RWPE1 (cell line): ENCODE measurements at regions not wholly inside any gene's neighbourhood (a gene's known extent, or its start where the extent isn't known, plus 50 kb on each side); places are given as distances from the start of the nearest gene placed in this dataset.

Experiments used
- CTCF ChIA-PET: fragments of 350-600 bp; sonication (Branson Sonifier 250); formaldehyde crosslinking; extraction: SDS; loops from one replicate; lab custom pipeline; 2021; lab: Yijun Ruan, JAX
- POLR2A ChIA-PET: fragments of 400-600 bp; formaldehyde crosslinking; extraction: SDS; loops from one replicate; lab custom pipeline; 2020; ENCODE audit warnings: antibody characterized with exemption; ENCODE audit not compliant: low non-redundant PET; lab: Yijun Ruan, JAX
- DNase-seq: peaks from one replicate; pipeline ENCODE4 v3.0.0; 2012; ENCODE audit warnings: low spot score
- H3K27ac ChIP-seq: fragments of 450-650 bp; 2 replicates; pipeline ENCODE4 v1.5.1; 2017
- CTCF ChIP-seq: fragments of 450-650 bp; conservative IDR thresholded peaks from 2 replicates; pipeline ENCODE4 v1.5.1; 2017; ENCODE audit warnings: low read depth, mild to moderate bottlenecking

DNA sequence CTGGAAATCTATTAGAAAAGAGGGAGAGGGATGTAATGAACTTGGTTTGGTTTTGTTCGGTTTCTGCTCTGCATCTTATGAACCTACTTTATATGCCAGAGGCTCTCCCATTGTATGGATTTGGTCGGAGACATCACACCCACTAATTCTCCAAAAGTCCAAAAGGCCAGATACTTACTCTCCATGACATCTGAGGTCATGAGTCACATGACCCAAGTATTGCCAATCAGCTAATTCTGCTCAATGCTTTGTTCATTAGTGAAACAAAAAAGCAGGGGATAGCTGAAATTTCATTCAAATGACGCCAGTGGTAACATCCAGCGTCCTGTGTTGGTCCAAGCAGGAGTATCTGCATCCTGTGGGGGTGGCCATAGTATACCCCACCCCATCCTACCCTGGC lies 173.6 kb downstream of the TRIM33 start:
- ChIA-PET POLR2A (no interaction called here), CTCF (no interaction called here)
- no peak for DNase-seq
- H3K27ac ChIP-seq: no peak overlapping the region
- TF ChIP-seq CTCF: no peak

DNA sequence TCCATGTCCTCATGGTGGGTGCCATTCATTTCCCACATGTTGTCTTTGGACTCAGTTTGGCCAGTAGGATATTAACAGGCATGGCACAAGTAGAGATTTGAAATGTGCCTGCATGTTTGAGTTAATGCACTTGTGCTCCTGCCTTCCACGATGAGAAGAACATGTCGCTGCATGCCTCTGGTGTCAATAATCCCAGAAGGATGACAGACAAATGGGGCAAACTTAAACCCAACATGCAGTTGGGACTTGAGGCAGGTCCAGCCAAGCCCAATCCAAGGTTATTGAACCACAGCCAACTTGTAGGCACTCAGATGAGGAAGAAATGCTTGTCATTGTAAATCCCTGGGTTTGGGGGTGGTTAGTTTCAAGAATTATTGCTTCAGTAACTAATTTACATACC lies 174.6 kb downstream of the TRIM33 start:
- H3K27ac ChIP-seq: no peak overlapping the region
- ChIA-PET POLR2A (no interaction called here), CTCF (no interaction called here)
- no peak for DNase-seq
- TF ChIP-seq CTCF: no peak

- CTCF ChIA-PET: no interaction called here
- no peak for TF ChIP-seq CTCF
- POLR2A ChIA-PET: no interaction called here
- no peak for DNase-seq
- no peak overlapping the region for H3K27ac ChIP-seq
Observed at GRCh38 chr1:114335273-114335672, 175.7 kb downstream of the TRIM33 start.

DNA sequence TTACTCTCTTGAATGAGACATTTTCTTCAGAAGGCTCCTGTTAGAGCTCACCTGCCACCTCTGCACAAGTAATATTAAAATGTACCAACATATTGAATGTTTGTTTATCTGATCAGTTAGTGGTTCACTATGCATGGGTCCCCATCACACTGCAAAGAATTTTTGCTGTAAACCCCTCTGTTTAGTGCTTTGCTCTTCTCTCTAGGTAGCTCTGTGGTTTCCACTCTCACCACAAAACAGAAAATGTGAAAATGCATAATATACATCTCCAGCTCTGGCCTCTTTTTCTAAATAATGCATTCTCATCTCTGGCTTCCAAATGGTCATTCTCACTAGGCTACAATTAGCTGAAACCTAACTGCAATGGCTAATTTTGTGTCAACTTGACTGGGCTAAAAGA lies 176.7 kb downstream of the TRIM33 start:
- CTCF ChIA-PET: interaction anchor here (0.5 to 1.8 kb wide), 3 partner anchors 11 to 547 kb away, joined by 3 to 5 read pairs (median 3); no protein-coding TSS in a partner anchor
- POLR2A ChIA-PET: no interaction called here
- H3K27ac ChIP-seq: no peak overlapping the region
- TF ChIP-seq CTCF: no peak
- no peak for DNase-seq

GRCh38 chr1:114333690-114334089 lies 177.3 kb downstream of the TRIM33 start:
- TF ChIP-seq CTCF: no peak
- DNase-seq: no peak
- CTCF ChIA-PET: interaction anchor here (0.7 to 1.8 kb wide), 4 partner anchors 12 to 82 kb away, joined by 3 to 5 read pairs (median 4); no protein-coding TSS in a partner anchor
- POLR2A ChIA-PET: no interaction called here
- H3K27ac ChIP-seq: no peak overlapping the region

GRCh38 chr1:114331936-114332335 lies 178.3 kb upstream of the SYT6 start:
- no peak overlapping the region for H3K27ac ChIP-seq
- DNase-seq: no peak
- TF ChIP-seq CTCF: no peak
- ChIA-PET POLR2A (no interaction called here), CTCF (interaction anchor here (0.6 to 1.8 kb wide), 2 partner anchors 15 to 208 kb away, joined by 4 to 5 read pairs; no protein-coding TSS in a partner anchor)
